ENCODE measurements at regions not wholly inside any gene's neighbourhood (a gene's known extent, or its start where the extent isn't known, plus 50 kb on each side); places are given as distances from the start of the nearest gene placed in this dataset.

DNA sequence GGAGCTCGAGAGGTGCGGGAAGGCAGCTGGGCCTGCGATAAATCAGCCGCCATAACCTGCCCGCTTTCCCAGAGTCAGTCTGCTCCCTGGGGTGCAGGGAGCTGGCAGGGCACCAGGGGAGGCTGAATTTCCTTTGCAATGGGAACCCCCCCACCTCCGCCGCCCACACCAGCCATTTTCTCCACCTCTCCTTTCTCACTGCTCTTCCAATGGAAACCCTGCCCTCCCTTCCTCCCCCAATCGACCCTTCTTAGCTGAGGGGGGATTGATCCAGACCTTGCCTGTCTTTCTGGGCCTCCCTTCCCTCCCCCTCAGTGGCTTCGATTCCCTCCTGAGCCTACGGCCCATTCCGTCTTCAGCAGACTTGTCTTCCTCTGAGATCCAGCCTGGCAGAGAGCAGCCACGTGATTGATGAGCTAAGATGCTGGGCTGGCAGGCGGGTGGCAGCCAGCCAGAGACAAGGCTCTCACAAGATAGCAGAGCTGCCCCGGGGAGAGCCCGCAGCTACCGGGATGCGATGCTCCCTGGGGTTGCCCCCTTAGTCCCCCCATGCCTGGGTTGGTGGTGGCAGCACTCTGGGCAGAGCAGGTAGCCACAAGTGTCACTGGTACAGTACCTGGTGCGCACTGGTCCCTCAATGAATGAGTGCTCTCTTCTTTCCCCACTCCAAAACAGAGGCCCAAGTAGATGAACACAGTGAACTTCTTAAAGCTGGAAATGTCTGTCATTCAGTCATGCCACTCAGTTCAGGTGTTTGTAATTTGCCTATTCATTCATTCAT, 53.7 kb upstream of the FABP6 start:
- peak overlapping the region in 1 of 2 experiments; percentile 22; a peak in 1 of 4 replicates for H3K9ac ChIP-seq (ENCODE audit: insufficient read depth in 1 of 2, low read depth in 2 of 2, low read length in 2 of 2)
- peaks cover 14 to 42% of the 10 kb centered on the region in 2 experiments; a peak in 3 of 5 replicates for H3K27me3 ChIP-seq (ENCODE audit: control insufficient read depth in 2 of 2, insufficient read depth in 2 of 2, low read length in 2 of 2)
- no peak overlapping the region for H3K4me3 ChIP-seq
- H3K79me2 ChIP-seq (ENCODE audit: control insufficient read depth, insufficient read depth, low read length): no peaks in the 10 kb centered on the region
- H3K4me2 ChIP-seq (ENCODE audit: insufficient read depth, low read length): no peak overlapping the region
- BruUV-seq (replicated peaks): no TSS peak
- H4K20me1 ChIP-seq (replicated peaks; ENCODE audit: control insufficient read depth, insufficient read depth, low read length): no peaks in the 10 kb centered on the region
- TF ChIP-seq MEIS2 (IDR thresholded peaks at IDR 0.05; ENCODE audit: partially characterized antibody) (peak; percentile 13), SMARCE1 (IDR thresholded peaks at IDR 0.05) (no peak)
- TF ChIP-seq, protein P1, sequence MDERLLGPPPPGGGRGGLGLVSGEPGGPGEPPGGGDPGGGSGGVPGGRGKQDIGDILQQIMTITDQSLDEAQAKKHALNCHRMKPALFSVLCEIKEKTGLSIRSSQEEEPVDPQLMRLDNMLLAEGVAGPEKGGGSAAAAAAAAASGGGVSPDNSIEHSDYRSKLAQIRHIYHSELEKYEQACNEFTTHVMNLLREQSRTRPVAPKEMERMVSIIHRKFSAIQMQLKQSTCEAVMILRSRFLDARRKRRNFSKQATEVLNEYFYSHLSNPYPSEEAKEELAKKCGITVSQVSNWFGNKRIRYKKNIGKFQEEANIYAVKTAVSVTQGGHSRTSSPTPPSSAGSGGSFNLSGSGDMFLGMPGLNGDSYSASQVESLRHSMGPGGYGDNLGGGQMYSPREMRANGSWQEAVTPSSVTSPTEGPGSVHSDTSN (CRISPR knock-in tag; IDR thresholded peaks at IDR 0.05; ENCODE audit: low read depth): no peak
- TF ChIP-seq, protein P1 (tag; conservative IDR thresholded peaks at IDR 0.05; ENCODE audit: low read depth): 0 out of 2 replicates have a peak, but pooled peaks have one; percentile 21
- ChIA-PET POLR2A (interaction anchor here (0.6 to 1.3 kb wide), 5 partner anchors 11 to 691 kb away, joined by 3 read pairs; partner anchors contain the start of gene PWWP2A), CTCF (ENCODE audit: low intra/inter-chr PET ratio) (no interaction called here)
- no peaks in the 10 kb centered on the region for H3K9me1 ChIP-seq (ENCODE audit: control insufficient read depth, insufficient read depth, low read length)
- no peak overlapping the region for H3K27ac ChIP-seq (ENCODE audit: extremely low read depth, low read depth, low read length)
- H3K36me3 ChIP-seq (ENCODE audit: control insufficient read depth, insufficient read depth, low read length): no peaks in the 10 kb centered on the region
- H3K9me3 ChIP-seq (replicated peaks; ENCODE audit: control insufficient read depth, insufficient read depth, low read depth, low read length): no peaks in the 10 kb centered on the region
- H3K4me1 ChIP-seq (replicated peaks in 1 of 2; ENCODE audit: control insufficient read depth in 2 of 2, insufficient read depth in 2 of 2, low read length in 2 of 2): no peaks in the 10 kb centered on the region
- ATAC-seq (no peak; the same call in 2 of the 3 replicates), FAIRE-seq (no peak), DNase-seq (ENCODE audit: extremely low read depth in 1 of 4, low spot score in 3 of 4) (no peak)
- WGBS (ENCODE audit: insufficient coverage, low coverage, missing lambda C conversion rate): 7% methylated on average over 18 of the region's 18 CpGs
- in situ Hi-C loops (cut with MboI) (loop anchor here (10.0 kb wide), 1 partner anchor 1621 kb away; no protein-coding TSS in a partner anchor), intact Hi-C loops (cut with micrococcal nuclease) (no loop called here)
- no peak overlapping the region for H2AFZ ChIP-seq (ENCODE audit: low read depth, low read length)

Measured in K562 (cell line).